ENCODE measurements at regions not wholly inside any gene's neighbourhood (a gene's known extent, or its start where the extent isn't known, plus 50 kb on each side); places are given as distances from the start of the nearest gene placed in this dataset.

GRCh38 chr7:54810401-54810800 lies 51.4 kb upstream of the SEC61G start:
- no peak for DNase-seq

GRCh38 chr7:54811041-54811845 lies 52.2 kb upstream of the SEC61G start:
- DNase-seq: no peak

DNA sequence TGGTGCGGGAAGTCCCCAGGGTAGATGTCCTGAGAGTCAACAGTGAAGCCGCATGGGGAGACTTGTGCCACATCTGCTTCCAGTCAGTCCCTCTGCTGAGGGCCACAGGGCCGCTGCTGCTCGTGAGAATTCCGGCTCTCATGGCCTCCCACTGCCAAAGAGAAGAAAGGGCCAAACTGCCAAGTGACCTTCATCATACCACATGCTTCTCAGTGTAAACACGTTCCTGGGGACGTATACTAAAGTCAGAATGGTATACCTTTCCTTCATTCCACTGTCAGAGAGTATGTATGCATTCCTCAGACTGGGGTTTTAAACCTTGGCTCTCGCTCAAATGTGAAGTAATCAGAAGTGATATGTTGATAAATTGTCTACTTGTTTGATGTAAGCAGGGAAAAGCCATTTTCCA lies 52.8 kb upstream of the SEC61G start:
- DNase-seq: no peak

GRCh38 chr7:54812756-54813322 lies 53.8 kb upstream of the SEC61G start:
- DNase-seq: no peak

GRCh38 chr7:54813398-54813797 lies 54.4 kb upstream of the SEC61G start:
- DNase-seq: no peak

GRCh38 chr7:54814401-54814800 lies 55.4 kb upstream of the SEC61G start:
- no peak for DNase-seq

- DNase-seq: no peak
Observed at GRCh38 chr7:54817152-54817551, 58.1 kb upstream of the SEC61G start.

DNA sequence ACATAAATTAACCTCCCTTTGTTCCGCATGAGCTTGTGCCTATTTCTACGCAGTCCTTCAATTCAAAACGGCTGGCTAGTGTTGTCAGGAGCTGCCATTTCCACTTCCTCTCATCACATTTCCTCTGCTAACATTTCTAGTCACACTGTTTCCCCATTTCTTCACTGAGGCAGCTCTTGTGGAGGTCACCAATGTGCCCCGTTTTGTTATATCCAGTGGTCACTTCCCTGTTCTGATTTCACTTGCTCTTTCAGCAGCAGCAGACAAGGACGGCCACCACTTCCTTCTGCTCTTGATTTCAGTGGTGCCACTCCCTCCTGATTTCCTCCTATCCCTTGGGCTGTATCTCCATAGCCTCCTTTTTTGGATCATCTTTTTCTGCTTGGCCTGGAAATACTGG lies 64.8 kb upstream of the SEC61G start:
- DNase-seq: no peak

GRCh38 chr7:54824655-54825054 lies 65.6 kb upstream of the SEC61G start:
- no peak for DNase-seq

GRCh38 chr7:54825368-54825767 lies 66.4 kb upstream of the SEC61G start:
- no peak for DNase-seq

DNA sequence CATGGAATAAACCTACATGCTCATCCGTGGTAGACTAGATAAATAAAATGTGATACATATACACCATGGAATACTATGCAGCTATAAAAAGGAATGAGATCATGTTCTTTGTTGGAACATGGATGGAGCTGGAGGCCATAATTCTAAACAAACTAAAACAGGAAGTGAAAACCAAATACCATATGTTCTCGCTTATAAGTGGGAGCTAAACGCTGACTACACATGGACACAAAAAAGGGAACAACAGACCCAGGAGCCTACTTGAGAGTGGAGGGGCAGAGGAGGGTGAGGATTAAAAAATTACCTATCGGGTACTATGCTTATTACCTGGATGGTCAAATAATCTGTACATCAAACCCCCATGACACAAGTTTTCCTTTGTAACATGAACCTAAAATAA lies 68.7 kb upstream of the SEC61G start:
- no peak for DNase-seq

DNA sequence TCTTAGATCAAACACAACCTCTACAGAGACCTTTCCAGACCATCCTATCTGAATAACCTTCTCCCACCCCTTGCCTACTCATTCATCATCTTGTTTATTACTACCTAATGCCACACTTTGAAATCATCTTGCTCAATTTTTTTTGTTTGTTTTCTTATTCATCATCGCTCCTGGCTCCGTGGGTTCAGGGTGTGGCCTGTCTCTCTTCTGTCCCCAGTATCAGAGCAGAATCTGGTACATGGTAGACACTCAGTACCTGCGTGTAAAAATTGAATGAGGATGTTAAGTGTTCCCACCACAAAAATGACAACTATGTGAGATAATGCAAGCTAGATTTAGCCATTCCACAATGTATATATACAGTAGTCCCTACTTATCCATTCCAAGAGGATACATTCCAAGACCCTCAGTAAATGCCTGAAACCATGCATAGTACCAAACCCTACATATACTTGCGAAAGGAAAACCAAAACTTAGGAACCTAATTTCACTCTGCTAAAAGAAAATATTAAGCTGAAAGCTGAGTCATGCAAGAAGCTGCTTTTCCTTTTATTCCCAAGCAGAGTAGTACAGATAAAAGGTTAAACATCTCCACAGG lies 72.1 kb upstream of the SEC61G start:
- no peak for DNase-seq

DNA sequence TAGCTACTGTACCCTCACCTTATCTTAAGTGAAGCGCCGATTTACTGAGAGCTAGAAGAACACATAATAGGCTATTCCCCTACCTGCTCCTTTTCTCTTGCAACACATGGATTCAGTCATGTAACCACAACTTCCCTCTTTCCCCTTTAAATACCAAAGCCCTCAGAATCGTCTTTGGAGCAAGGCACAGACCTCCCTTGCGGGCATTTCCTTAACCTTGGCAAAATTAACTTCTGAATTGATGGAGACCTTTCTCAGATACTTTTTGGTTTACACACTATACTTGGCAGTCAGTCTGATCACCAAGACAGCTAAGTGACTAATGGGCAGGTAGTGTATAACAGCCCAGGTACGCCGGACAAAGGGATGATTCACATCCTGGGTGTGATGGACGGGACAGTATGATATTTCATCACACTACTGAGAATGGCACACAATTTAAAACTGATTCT lies 72.7 kb upstream of the SEC61G start:
- DNase-seq: no peak

- no peak for DNase-seq
Observed at GRCh38 chr7:54833001-54833467, 74.0 kb upstream of the SEC61G start.

- no peak for DNase-seq
Observed at GRCh38 chr7:54837168-54837567, 78.2 kb upstream of the SEC61G start.

- DNase-seq: no peak
Observed at GRCh38 chr7:54837761-54838160, 78.8 kb upstream of the SEC61G start.

- no peak for DNase-seq
Observed at GRCh38 chr7:54838175-54838910, 79.3 kb upstream of the SEC61G start.

DNA sequence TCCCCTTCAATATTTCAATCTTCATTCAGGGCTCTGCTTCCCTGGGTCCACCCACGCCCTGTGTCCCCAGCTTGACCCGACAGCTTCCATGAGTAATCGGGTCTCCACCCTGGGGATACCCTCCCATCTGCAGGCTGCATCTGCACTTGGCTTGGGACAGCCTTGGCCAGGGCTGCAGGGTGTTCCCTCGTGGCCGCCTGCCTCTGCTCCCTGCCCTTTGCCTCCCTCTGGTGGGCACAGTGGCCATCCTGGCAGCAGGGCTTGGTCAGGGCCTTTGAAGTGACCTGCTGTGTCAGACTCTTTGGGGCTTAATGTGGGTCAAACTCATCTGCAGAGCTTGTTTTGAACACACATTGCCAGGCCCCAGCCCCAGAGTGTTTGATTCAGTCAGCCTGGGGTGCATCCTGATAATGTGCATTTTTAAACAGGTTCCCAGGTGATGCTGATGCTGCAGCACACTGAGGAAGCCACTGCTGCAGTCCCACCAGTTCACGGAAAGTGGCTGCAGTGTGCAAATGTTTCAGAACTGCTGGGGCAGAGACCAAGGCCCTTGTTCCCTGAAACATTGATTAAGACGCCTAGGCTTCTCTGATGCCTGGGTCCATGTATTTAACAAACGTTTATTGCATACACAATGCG lies 80.7 kb upstream of the SEC61G start:
- DNase-seq: no peak

DNA sequence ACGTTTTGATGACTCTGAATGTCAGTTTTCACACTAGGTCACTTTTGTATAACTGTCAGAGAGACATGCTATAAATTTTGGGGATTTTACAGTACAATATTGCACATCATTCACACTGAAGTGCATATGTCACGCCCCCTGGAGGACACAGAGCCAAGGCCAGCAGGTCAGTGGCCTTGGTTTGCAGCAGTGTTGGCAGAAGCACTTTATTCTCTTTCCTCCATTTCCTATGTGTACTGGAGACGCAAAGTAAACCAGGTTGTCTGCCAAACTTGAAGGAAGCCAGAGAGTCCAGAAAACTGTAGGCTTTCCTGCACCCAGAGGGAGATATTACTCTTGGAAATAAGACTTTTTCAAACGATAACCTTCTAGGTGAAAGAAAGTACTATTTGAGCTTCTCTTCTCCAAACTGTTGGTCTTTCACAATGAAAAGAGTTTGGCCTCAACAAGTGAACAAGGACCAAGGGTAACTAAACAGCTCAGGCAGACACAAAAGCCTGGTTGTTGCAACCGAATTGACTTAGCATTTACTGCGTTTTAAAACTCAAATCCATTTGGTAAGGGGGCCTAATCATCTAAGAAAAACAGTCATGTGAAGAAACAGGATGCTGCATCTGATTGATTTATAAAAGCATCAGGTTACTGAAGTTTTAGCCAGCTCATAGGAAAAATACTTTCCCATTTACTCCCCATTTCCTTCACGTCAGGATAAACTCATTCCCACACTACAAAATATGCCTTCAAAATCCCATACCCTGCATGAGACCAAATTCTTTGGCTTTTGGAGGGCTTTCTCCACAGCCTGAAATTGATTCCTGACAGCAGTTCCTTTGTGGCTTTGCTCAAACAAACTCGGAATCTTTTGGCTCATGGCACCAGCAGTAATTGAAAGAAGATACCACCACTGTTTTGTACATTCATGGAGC lies 83.0 kb upstream of the SEC61G start:
- no peak for DNase-seq

- DNase-seq: no peak
Observed at GRCh38 chr7:54843841-54844355, 84.9 kb upstream of the SEC61G start.

GRCh38 chr7:54846273-54846672 lies 87.3 kb upstream of the SEC61G start:
- no peak for DNase-seq

GRCh38 chr7:54847921-54848320 lies 88.9 kb upstream of the SEC61G start:
- DNase-seq: no peak

All from DMS 273 treated with DMSO at 0.1 percent for 48 hours (cell line).